Stimulated activated CD4-positive, alpha-beta T cell treated with anti-CD3 and anti-CD28 coated beads, Interleukin-15, amount 100 ng/mL, for 1 hour (primary cell): ENCODE measurements at regions not wholly inside any gene's neighbourhood (a gene's known extent, or its start where the extent isn't known, plus 50 kb on each side); places are given as distances from the start of the nearest gene placed in this dataset.

Experiments used
- DNase-seq, 2 donors: peaks; one replicate each; pipeline ENCODE4 v3.0.0-alpha.2; 2020; ENCODE audit warnings: low read depth in 1 of 2, low spot score in 1 of 2

- DNase-seq: no peak
Observed at GRCh38 chr7:41878309-41879295, 175.7 kb upstream of the INHBA start.

DNA sequence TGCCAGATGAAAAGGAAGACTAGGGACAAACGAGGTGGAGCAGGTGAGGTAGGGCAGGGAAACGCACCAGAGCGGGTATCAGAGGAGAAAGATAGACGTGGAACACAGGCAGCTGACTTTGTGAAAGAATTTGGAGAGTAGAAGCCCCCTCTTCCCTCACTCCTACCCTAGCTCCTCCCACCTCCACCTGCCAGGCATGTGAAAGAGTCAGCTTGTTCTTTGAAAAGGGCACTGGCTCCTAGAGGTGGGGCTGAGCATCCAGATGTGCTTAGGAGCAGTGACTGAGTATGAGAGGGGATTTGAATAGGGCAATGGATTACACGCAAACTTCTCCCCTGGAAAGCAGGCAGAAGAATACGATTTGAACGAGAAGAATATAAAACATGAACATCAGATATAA lies 174.2 kb upstream of the INHBA start:
- DNase-seq: no peak

GRCh38 chr7:41875513-41875912 lies 172.6 kb upstream of the INHBA start:
- no peak for DNase-seq

DNA sequence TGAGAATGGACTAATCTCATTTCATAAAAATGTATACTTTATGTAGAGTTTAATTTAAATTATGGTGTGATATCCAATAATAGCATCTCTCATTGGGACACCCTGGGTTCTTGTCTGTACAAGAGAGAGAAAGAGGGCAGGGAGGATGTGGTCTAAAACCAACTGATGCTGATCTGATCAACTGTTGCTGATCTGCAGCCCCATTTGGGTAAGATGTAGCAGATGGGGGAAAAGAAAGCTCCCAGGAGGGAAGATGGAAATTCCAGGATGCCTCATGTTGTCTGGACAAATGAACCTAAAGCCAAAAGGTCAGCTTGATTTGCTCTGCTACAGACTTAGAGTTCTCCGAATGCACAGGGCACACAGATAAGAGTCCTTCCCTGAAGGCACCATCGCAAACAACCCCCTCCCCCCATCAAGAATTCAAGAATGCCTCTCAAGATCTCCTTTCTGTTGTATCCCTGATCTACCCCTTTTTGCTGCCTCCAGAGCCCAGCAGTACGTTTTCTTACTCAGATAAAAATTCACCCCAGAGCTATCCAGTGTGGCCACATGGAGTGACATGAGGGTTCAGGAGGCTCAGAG lies 171.4 kb upstream of the INHBA start:
- DNase-seq: no peak

DNA sequence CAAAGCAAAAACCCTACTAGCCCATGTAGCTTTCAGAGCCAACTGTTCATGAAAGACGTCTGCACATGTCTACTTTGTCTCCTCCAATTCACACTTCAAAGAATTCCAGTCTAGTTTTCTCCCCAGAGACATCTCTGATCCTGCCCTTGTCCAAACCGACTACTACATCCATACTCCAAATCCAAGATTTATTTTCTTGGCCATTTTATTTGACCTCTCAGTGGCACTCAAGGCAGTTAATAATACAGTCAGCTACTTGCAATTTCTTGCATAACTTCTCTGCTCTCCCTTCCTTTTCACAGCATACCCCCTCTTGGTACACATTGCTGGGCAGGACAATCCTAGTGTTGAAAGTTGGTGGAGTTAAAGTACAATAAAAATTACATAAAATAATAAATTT lies 170.9 kb upstream of the INHBA start:
- no peak for DNase-seq

GRCh38 chr7:41872966-41873365 lies 170.1 kb upstream of the INHBA start:
- DNase-seq: no peak

GRCh38 chr7:41870461-41871138 lies 167.7 kb upstream of the INHBA start:
- DNase-seq: no peak

- DNase-seq: no peak
Observed at GRCh38 chr7:41869997-41870396, 167.1 kb upstream of the INHBA start.

DNA sequence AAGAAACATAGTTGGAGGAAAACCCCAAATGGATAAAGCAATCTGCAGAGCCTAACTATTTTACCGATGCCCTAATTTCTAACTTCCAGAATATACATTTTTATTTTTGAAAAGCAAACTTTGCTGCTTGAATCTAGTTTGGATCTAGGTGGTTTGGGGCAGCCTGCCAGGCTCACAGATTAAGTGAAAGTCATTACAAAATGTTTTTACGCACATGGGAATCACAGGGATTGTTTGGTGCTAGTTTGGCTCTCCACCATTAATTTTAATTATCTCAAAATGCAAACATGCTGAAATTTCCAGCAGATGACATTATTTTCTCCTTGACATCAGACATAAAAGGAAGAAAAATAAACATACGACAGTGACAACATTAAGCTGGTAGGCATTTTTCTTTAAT lies 166.7 kb upstream of the INHBA start:
- DNase-seq: no peak

DNA sequence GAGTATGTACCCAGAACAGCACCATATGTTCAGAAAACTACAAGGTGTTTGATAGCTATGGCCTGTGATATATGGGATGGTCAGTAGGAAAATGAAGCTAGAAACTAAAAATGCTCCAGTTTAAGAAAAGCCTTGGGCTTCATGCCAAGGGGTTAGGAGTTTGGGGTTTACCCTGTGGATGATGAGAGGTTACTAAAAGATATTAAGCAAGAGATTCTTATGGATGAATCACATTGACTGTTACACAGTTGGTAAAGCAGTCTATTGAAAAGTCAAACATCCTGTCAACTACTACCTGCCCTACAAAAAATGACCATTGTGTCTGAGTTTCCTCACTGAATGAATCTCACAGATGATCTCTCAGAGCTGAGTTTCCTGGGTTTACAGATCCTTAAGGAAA lies 166.2 kb upstream of the INHBA start:
- no peak for DNase-seq

GRCh38 chr7:41867639-41868280 lies 164.9 kb upstream of the INHBA start:
- DNase-seq: no peak

DNA sequence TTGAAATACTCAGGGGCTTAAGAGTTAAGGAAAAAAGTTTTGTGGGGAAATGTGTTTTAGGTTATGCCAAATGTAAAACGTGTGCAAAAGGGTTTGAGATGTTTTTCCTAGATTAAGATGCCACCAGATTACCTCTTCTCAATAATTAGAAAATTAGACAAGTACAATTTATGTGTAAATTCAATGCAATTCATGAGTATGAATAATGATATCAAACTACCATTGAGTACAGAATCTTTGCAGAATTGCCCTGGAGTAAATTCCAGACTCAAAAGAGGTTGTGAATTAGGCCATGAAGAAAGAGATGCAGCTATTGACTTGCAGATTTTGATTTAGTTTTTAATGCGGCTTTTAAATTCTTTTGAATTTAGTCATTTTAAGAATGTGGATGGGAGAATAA lies 159.4 kb upstream of the INHBA start:
- no peak for DNase-seq

- no peak for DNase-seq
Observed at GRCh38 chr7:41861642-41862041, 158.8 kb upstream of the INHBA start.

DNA sequence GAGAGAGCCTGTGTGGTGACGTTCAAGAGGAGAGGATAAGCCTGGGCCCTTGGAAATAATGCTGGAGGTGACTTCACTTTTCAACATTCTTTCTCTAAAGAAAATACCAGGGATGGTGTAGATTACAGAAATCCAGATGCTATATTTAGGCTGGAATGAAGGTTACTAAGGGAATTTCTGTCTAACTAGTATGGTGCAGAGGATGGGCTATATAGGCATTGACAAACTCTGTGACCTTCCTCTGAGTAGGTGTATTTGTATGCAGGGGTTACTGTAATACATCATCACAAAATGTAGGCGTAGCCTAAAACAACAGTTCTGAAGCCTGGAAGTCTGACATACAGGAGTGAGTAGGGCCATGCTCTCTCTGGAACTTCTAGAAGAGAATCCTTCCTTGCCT lies 155.3 kb upstream of the INHBA start:
- no peak for DNase-seq

GRCh38 chr7:41855798-41856197 lies 152.9 kb upstream of the INHBA start:
- no peak for DNase-seq

DNA sequence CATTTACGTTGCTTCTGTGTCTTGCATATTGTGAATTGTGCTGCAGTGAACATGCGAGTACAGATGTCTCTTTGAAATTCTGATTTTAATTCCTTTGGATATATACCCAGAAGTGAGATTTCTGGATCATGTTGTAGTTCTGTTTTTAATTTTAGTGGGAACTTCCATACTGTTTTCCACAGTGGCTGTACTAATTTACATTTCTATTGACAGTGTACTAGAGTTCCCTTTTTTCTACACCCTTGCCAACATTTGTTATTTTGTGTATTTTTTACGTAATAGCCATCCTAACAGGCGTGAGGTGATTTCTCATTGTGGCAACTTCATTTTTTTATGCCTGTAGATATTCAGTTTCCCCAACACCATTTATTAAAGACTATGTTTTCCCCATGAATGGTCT lies 144.7 kb upstream of the INHBA start:
- no peak for DNase-seq

GRCh38 chr7:41847151-41847550 lies 144.3 kb upstream of the INHBA start:
- no peak for DNase-seq

DNA sequence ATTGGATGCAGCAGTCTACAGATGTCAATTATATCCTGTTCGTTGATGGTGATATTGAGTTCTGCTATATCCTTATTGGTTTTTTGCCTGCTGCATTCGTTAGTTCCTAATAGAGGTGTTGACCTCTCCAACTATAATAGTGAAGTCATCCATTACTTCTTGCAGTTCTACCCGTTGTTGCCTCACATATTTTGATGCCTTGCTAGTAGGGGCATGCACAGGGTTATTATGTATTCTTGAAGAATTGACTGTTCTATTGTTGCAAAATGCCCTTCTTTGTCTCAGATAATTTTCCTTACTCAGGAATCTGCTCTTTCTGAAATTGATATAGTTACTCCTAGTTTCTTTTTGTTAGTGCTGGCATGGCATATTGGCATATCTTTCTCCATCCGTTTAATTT lies 140.1 kb upstream of the INHBA start:
- DNase-seq: no peak

GRCh38 chr7:41837916-41838315 lies 135.0 kb upstream of the INHBA start:
- no peak for DNase-seq

- DNase-seq: no peak
Observed at GRCh38 chr7:41835976-41836530, 133.2 kb upstream of the INHBA start.
